GM13977 (cell line): ENCODE measurements at regions not wholly inside any gene's neighbourhood (a gene's known extent, or its start where the extent isn't known, plus 50 kb on each side); places are given as distances from the start of the nearest gene placed in this dataset.

Experiments
- DNase-seq: peaks from one replicate; pipeline ENCODE4 v3.0.0; 2012; ENCODE audit warnings: low spot score
- in situ Hi-C: fragments of 300-500 bp; cut with MboI; formaldehyde crosslinking; loops from one replicate; pipeline ENCODE4 v1.12.0; 2022; ENCODE audit warnings: low sequenced_read_pairs, low pct_unique_long_range_greater_than_20kb, mixed read lengths, inconsistent platforms; ENCODE audit not compliant: unreplicated experiment
- TF ChIP-seq, protein P1 (sequence below): IDR thresholded peaks from 2 replicates; pipeline ENCODE4 v1.5.1; 2012; ENCODE audit warnings: mild to moderate bottlenecking, control low read depth; ENCODE audit not compliant: insufficient read depth; ENCODE audit errors: extremely low read depth, missing control alignments

GRCh38 chrX:120021927-120022326 is 55.6 kb downstream of the RHOXF2B start:
- no peak for DNase-seq
- in situ Hi-C loops = loop anchor here (25.0 kb wide), 1 partner anchor 115 kb away; no protein-coding TSS in a partner anchor
- TF ChIP-seq, protein P1, sequence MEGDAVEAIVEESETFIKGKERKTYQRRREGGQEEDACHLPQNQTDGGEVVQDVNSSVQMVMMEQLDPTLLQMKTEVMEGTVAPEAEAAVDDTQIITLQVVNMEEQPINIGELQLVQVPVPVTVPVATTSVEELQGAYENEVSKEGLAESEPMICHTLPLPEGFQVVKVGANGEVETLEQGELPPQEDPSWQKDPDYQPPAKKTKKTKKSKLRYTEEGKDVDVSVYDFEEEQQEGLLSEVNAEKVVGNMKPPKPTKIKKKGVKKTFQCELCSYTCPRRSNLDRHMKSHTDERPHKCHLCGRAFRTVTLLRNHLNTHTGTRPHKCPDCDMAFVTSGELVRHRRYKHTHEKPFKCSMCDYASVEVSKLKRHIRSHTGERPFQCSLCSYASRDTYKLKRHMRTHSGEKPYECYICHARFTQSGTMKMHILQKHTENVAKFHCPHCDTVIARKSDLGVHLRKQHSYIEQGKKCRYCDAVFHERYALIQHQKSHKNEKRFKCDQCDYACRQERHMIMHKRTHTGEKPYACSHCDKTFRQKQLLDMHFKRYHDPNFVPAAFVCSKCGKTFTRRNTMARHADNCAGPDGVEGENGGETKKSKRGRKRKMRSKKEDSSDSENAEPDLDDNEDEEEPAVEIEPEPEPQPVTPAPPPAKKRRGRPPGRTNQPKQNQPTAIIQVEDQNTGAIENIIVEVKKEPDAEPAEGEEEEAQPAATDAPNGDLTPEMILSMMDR = no peak

DNA sequence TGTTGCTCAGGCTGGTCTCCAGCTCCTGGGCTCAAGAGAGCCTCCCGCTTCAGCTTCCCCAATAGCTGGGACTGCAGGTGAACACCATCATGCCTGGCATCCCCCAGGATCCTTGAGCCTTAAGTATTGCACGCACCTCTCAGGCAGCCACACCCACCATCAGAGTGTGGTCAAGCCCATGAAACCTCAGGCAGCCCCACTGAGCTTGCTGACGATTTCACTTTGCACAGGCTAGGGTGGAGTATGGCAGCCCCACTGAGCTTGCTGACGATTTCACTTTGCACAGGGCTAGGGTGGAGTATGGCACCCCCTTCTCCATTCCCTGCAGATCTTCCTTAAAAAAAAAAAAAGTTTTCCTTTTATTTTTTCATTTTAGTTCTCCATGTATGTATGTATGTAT is 57.2 kb downstream of the RHOXF2B start:
- no peak for DNase-seq
- TF ChIP-seq, protein P1 = no peak
- in situ Hi-C loops = loop anchor here (25.0 kb wide), 1 partner anchor 117 kb away; no protein-coding TSS in a partner anchor

DNA sequence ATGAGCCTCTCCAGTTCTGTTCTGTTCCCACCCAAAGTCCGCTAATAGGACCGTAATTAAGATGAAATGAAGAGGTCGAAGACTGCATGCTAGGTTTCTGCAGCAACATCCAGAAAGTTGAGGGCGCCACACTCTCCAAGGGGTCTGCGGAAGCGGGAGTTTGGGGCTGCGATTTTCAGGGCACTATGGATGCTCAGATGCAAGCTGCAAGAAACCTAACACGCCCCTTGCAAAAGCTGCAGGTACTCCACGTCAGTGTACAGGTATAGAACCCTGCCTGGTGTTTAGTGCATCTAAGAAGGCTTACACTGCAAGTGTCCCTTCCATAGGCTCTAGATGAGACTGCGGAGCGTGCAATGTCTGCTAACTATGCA is 61.4 kb downstream of the RHOXF2B start:
- TF ChIP-seq, protein P1 = no peak
- no peak for DNase-seq
- in situ Hi-C loops = loop anchor here (25.0 kb wide), 1 partner anchor 121 kb away; no protein-coding TSS in a partner anchor

- TF ChIP-seq, protein P1 = no peak
- DNase-seq = no peak
- in situ Hi-C loops = loop anchor here (25.0 kb wide), 1 partner anchor 122 kb away; no protein-coding TSS in a partner anchor
Measured at GRCh38 chrX:120015145-120016067, 62.1 kb downstream of the RHOXF2B start.

DNA sequence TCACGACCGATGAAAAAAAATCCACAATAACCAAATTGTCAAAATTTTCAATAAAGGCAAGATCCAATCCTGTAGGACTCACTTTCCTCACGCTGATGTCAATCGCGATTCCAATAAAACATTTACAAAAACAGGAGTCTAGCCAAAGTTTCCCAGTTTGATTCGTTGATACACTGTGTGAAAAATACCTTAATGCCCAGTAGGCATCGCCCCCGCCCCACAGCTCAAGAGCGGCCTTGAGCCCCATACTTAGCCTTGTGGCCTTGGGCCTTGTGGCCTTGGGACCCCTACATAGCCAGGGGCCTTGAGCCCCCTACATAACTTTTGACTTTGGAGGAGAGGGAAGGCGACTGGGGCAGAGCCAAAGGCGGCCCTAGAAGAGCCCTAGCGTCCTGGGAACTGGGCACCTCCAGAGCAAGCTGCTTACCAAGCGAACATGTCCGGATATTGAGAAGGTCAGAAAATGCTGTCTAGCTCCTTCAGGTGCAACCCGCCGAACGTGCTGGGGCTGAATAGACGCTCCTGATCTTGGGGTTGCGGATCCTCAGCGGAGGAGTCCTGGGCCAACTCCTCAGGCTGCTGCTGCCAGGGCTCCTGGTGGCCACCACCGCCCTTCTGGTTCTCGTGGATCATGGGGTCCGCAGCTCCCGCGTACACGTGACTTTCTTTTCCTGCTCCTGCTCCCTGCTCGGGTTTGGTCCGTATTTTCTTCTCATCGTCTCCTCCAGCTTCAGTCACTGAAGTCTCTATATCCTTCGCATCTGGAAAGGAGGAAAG is 62.9 kb downstream of the RHOXF2B start:
- DNase-seq = no peak
- in situ Hi-C loops = loop anchor here (25.0 kb wide), 1 partner anchor 123 kb away; no protein-coding TSS in a partner anchor
- TF ChIP-seq, protein P1 = no peak

DNA sequence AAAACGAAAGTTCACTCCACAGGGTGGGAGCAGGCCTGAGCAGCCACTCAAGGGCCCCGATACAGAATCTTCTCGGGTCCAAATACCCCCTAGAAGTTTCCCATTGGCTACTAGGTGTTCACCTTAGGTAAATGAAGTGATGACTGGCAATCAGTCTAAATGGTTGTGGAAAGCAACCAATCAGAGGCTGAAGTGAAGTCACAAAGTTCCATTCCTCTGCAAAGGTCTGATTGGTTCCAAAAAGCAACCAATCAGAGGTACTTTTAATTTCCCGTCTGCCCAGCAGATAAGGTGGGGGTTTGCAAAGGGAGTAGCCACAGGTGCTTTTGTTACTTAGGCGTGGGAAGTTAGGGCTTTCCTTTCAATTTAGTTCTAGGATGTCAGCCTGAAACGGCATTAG is 58.2 kb upstream of the NKAP start:
- in situ Hi-C loops = loop anchor here (25.0 kb wide), 1 partner anchor 136 kb away; no protein-coding TSS in a partner anchor
- TF ChIP-seq, protein P1 = no peak
- DNase-seq = no peak
